Limb (tissue), 2 donors: ENCODE measurements at regions not wholly inside any gene's neighbourhood (a gene's known extent, or its start where the extent isn't known, plus 50 kb on each side); places are given as distances from the start of the nearest gene placed in this dataset.
"Not testable (repeated sequence)": the region's sequence is repeated elsewhere in the genome, so short reads cannot be mapped to it uniquely, and the experiment has no call there.

Source experiments
- DNase-seq, 2 donors: peaks; one replicate each; pipeline ENCODE4 v3.0.0-alpha.2; 2016; ENCODE audit errors: extremely low spot score in 2 of 2

- DNase-seq: no peak
Measured at GRCh38 chr15:31585240-31585639, 258.6 kb downstream of the KLF13 start.

- no peak for DNase-seq
Measured at GRCh38 chr15:31586841-31587240, 260.2 kb downstream of the KLF13 start.

GRCh38 chr15:31587583-31587982 lies 260.9 kb downstream of the KLF13 start:
- no peak for DNase-seq

- DNase-seq: no peak
Measured at GRCh38 chr15:31590609-31591008, 264.0 kb downstream of the KLF13 start.

- no peak for DNase-seq
Measured at GRCh38 chr15:31591908-31592307, 265.3 kb downstream of the KLF13 start.

GRCh38 chr15:31597466-31597865 lies 270.8 kb downstream of the KLF13 start:
- no peak for DNase-seq

- DNase-seq: no peak
Measured at GRCh38 chr15:31598620-31599019, 272.0 kb downstream of the KLF13 start.

GRCh38 chr15:31605467-31605931 lies 278.9 kb downstream of the KLF13 start:
- DNase-seq: no peak

GRCh38 chr15:31606194-31606669 lies 279.6 kb downstream of the KLF13 start:
- no peak for DNase-seq

- DNase-seq: no peak
Measured at GRCh38 chr15:31606931-31607497, 280.4 kb downstream of the KLF13 start.

- no peak for DNase-seq
Measured at GRCh38 chr15:31607656-31608055, 281.0 kb downstream of the KLF13 start.

GRCh38 chr15:31609258-31609681 lies 282.6 kb downstream of the KLF13 start:
- no peak for DNase-seq

- no peak for DNase-seq
Measured at GRCh38 chr15:31609906-31610305, 283.3 kb downstream of the KLF13 start.

- no peak for DNase-seq
Measured at GRCh38 chr15:31615643-31616415, 289.2 kb downstream of the KLF13 start.

- not testable (repeated sequence) for DNase-seq
Measured at GRCh38 chr15:31623297-31623696, 296.7 kb downstream of the KLF13 start.

GRCh38 chr15:31624115-31624514 lies 297.5 kb downstream of the KLF13 start:
- DNase-seq: not testable (repeated sequence)

GRCh38 chr15:31635715-31636114 lies 309.1 kb downstream of the KLF13 start:
- not testable (repeated sequence) for DNase-seq

- not testable (repeated sequence) for DNase-seq
Measured at GRCh38 chr15:31636911-31637310, 310.3 kb downstream of the KLF13 start.

- not testable (repeated sequence) for DNase-seq
Measured at GRCh38 chr15:31643955-31644354, 317.3 kb downstream of the KLF13 start.

- DNase-seq: not testable (repeated sequence)
Measured at GRCh38 chr15:31644761-31645160, 318.1 kb downstream of the KLF13 start.

GRCh38 chr15:31647337-31647826 lies 320.7 kb downstream of the KLF13 start:
- not testable (repeated sequence) for DNase-seq

- DNase-seq: not testable (repeated sequence)
Measured at GRCh38 chr15:31649634-31650033, 323.0 kb downstream of the KLF13 start.
